OCI-LY3 (cell line): ENCODE measurements at regions not wholly inside any gene's neighbourhood (a gene's known extent, or its start where the extent isn't known, plus 50 kb on each side); places are given as distances from the start of the nearest gene placed in this dataset.

Source experiments
- H2AFZ ChIP-seq: fragments of 200-600, 300-600 bp; shearing (Covaris generic); 2 replicates; pipeline ENCODE4 v1.6.0; 2014; ENCODE audit warnings: antibody characterized with exemption, low read depth, low read length
- H3K27ac ChIP-seq: fragments of 200-600, 300-600 bp; sonication (generic); 2 replicates; pipeline ENCODE4 v1.5.1; 2014; ENCODE audit warnings: mild to moderate bottlenecking, low read length, moderate library complexity, mixed read lengths
- H3K27me3 ChIP-seq: fragments of 200-600, 300-600 bp; sonication (generic); 2 replicates; pipeline ENCODE4 v1.6.1; 2014; ENCODE audit warnings: low read depth, low read length, mixed read lengths
- H3K36me3 ChIP-seq: fragments of 200-600, 300-600 bp; sonication (generic); replicated peaks from 2 replicates; pipeline ENCODE3; 2014; ENCODE audit warnings: low read depth, low read length, mixed read lengths
- H3K4me1 ChIP-seq: fragments of 300-600, 200-600 bp; sonication (generic); 2 replicates; pipeline ENCODE4 v1.6.1; 2014; ENCODE audit warnings: low read length, mixed read lengths
- H3K4me2 ChIP-seq: fragments of 200-600, 300-600 bp; sonication (generic); 2 replicates; pipeline ENCODE4 v1.6.1; 2014; ENCODE audit warnings: low read length, mixed read lengths
- H3K4me3 ChIP-seq: fragments of 300-600, 200-600 bp; sonication (generic); 2 replicates; pipeline ENCODE4 v1.5.1; 2014; ENCODE audit warnings: antibody characterized with exemption, mild to moderate bottlenecking, low read length, moderate library complexity
- H3K79me2 ChIP-seq: fragments of 300-600, 200-600 bp; shearing (Covaris generic); 2 replicates; pipeline ENCODE4 v1.6.1; 2014; ENCODE audit warnings: mild to moderate bottlenecking, low read length, mixed read lengths
- H3K9ac ChIP-seq: fragments of 300-600, 200-600 bp; shearing (Covaris generic); 2 replicates; pipeline ENCODE4 v1.6.0; 2014; ENCODE audit warnings: mild to moderate bottlenecking, low read length, moderate library complexity
- H3K9me3 ChIP-seq: fragments of 200-600, 300-600 bp; shearing (Covaris generic); 2 replicates; pipeline ENCODE4 v1.6.1; 2014; ENCODE audit warnings: low read length, mixed read lengths; ENCODE audit not compliant: insufficient read depth
- H4K20me1 ChIP-seq: fragments of 200-600, 300-600 bp; sonication (generic); 2 replicates; pipeline ENCODE4 v1.6.1; 2016; ENCODE audit warnings: low read length, mixed read lengths; ENCODE audit not compliant: insufficient read depth
- EZH2phosphoT487 ChIP-seq: fragments of 200-600 bp; shearing (Covaris generic); IDR thresholded peaks from 2 replicates; pipeline ENCODE4 v1.6.1; 2018; ENCODE audit warnings: antibody characterized with exemption, mixed run types, low read depth
- TF ChIP-seq, protein P1 (sequence below): fragments of 200-600, 300-600 bp; sonication (generic); IDR thresholded peaks from 2 replicates; pipeline ENCODE4 v1.5.1; 2014; ENCODE audit warnings: antibody characterized with exemption, low read length, low read depth

DNA sequence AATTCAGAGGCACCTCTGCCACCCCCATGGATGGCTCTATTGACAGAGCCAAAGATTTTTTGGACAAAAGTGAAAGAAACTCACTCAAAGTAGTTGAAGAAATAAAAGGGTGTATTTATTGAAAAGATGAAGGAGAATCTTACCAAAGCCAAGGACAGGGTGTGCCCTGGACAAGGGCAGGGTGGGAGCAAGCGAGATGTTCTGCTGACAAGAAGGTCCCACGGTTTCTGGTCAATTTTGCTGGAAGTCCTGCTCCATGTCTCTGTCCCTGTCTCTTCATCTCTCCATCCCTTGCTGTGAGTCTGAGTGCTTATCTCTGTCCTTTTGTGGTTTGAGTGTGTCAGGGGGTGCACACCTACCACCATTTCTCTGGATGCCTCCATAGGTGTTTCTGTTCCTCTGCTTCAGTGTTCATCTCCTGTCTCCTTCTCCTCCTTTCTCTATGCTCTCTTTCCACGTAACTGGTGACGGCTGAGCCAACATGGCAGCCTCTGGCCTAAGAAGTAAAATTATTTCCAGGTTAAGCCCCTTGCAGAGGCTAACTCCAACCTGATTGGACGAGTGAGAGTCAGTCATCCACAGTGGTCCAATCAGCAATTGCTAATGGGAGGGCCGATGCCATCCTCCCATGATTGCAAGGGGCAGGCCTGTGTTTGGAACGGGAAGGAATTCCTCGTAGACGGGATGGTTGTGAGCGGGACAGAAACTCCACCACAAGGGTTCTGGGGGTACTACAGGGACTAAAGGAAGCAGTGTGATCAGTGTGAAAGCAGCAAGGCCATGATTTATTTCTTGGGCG lies 502.1 kb upstream of the CDH4 start:
- no peaks in the 10 kb centered on the region for H3K79me2 ChIP-seq
- H3K4me3 ChIP-seq = no peak overlapping the region
- H3K4me1 ChIP-seq = no peaks in the 10 kb centered on the region
- no peak overlapping the region for H2AFZ ChIP-seq
- no peaks in the 10 kb centered on the region for H3K9me3 ChIP-seq
- TF ChIP-seq, protein P1, sequence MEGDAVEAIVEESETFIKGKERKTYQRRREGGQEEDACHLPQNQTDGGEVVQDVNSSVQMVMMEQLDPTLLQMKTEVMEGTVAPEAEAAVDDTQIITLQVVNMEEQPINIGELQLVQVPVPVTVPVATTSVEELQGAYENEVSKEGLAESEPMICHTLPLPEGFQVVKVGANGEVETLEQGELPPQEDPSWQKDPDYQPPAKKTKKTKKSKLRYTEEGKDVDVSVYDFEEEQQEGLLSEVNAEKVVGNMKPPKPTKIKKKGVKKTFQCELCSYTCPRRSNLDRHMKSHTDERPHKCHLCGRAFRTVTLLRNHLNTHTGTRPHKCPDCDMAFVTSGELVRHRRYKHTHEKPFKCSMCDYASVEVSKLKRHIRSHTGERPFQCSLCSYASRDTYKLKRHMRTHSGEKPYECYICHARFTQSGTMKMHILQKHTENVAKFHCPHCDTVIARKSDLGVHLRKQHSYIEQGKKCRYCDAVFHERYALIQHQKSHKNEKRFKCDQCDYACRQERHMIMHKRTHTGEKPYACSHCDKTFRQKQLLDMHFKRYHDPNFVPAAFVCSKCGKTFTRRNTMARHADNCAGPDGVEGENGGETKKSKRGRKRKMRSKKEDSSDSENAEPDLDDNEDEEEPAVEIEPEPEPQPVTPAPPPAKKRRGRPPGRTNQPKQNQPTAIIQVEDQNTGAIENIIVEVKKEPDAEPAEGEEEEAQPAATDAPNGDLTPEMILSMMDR = no peak
- TF ChIP-seq EZH2phosphoT487 = no peak
- H3K9ac ChIP-seq = no peak overlapping the region
- no peaks in the 10 kb centered on the region for H4K20me1 ChIP-seq
- peaks cover 8% of the 10 kb centered on the region; the same call in 1 of the 2 replicates for H3K27me3 ChIP-seq
- H3K27ac ChIP-seq = no peak overlapping the region
- no peak overlapping the region for H3K4me2 ChIP-seq
- H3K36me3 ChIP-seq = no peaks in the 10 kb centered on the region

DNA sequence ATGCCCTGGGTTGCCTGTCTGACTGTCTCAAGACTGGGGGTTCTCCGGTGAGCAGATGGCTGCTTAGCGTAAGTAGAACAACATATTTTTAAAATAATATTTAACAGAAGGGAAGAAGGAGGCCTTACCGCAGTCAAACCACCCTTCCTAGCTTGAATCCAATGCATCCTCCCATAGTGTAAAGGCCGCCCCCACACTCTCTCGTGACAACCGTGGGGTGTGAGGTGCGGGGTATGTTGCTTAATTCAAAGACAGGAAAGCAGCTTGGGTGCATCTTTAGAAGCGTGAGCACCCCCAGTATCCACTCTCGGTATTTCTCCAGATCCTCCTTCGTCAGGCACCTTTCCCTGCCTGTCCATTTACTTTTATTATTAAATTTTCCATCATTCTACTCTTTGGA lies 501.2 kb upstream of the CDH4 start:
- H2AFZ ChIP-seq = no peak overlapping the region
- no peaks in the 10 kb centered on the region for H4K20me1 ChIP-seq
- peaks cover 8% of the 10 kb centered on the region; the same call in 1 of the 2 replicates for H3K27me3 ChIP-seq
- H3K9me3 ChIP-seq = no peaks in the 10 kb centered on the region
- H3K27ac ChIP-seq = no peak overlapping the region
- no peak for TF ChIP-seq EZH2phosphoT487
- TF ChIP-seq, protein P1 = no peak
- no peaks in the 10 kb centered on the region for H3K79me2 ChIP-seq
- H3K4me1 ChIP-seq = no peaks in the 10 kb centered on the region
- H3K36me3 ChIP-seq = no peaks in the 10 kb centered on the region
- no peak overlapping the region for H3K4me2 ChIP-seq
- H3K4me3 ChIP-seq = no peak overlapping the region
- H3K9ac ChIP-seq = no peak overlapping the region

DNA sequence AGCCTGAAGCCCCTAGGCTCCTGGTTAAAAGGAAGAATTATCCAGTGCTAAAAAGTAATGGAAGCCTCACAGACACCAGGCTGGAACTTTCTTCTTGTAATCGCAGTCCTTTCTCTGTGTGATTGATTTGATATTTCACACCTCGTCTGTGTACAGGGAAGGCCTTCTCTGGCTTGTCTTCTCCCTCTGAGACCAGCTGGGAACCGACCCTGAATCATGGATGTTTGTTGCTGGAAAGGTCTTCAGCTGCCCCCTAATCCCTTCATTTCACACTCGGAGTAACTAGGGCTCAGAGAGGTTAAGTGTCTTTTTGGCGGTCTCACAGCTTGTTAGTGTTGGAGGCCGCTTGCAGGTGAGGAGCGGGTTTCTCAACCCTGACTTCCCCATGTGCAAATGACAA lies 500.2 kb upstream of the CDH4 start:
- no peaks in the 10 kb centered on the region for H4K20me1 ChIP-seq
- H3K27ac ChIP-seq = no peak overlapping the region
- H3K4me3 ChIP-seq = no peak overlapping the region
- H3K27me3 ChIP-seq = peaks cover 8% of the 10 kb centered on the region; the same call in 1 of the 2 replicates
- no peaks in the 10 kb centered on the region for H3K36me3 ChIP-seq
- TF ChIP-seq, protein P1 = no peak
- TF ChIP-seq EZH2phosphoT487 = no peak
- H3K4me1 ChIP-seq = no peaks in the 10 kb centered on the region
- H3K9ac ChIP-seq = no peak overlapping the region
- H3K4me2 ChIP-seq = no peak overlapping the region
- H2AFZ ChIP-seq = no peak overlapping the region
- no peaks in the 10 kb centered on the region for H3K9me3 ChIP-seq
- H3K79me2 ChIP-seq = no peaks in the 10 kb centered on the region

DNA sequence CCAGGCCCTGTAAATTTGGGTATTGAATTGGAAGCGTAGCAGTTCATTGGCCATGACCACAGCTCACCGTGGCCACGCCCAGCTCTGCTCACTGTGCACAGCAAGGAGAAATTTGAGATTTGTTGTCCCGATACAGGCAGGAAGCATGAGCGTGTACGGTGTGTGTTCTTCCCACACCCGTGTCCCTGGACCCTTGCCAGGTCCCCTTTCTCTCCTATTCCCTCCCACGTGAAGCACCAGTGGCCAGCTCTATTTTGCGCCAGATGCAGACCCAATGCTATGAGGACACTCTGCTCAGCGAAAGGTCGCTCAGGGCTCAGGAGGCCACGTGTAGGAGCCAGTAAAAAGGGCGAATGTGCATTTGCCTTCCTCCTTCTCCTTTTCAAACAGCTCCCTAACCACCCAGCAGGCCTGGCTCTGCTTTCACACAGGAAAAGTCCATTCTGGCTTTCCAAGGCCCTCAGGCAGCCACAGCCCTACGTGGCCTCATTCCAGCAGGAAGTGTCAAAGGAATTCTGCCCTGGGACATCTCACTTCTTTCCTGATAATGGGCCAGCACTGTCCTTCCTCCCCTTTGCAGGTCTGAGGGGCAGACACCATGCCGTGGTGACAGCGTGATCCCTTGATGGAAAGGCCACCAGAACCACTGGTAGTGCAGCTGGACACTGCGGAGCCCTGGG lies 499.2 kb upstream of the CDH4 start:
- TF ChIP-seq, protein P1 = no peak
- no peak for TF ChIP-seq EZH2phosphoT487
- Histone ChIP-seq H3K9me3 (no peaks in the 10 kb centered on the region), H3K79me2 (no peaks in the 10 kb centered on the region), H3K27ac (no peak overlapping the region), H3K4me2 (no peak overlapping the region), H2AFZ (no peak overlapping the region), H4K20me1 (no peaks in the 10 kb centered on the region), H3K4me3 (no peak overlapping the region), H3K27me3 (no peaks in the 10 kb centered on the region), H3K9ac (no peak overlapping the region), H3K4me1 (no peaks in the 10 kb centered on the region), H3K36me3 (no peaks in the 10 kb centered on the region)
